GM12872 (cell line): ENCODE measurements at regions not wholly inside any gene's neighbourhood (a gene's known extent, or its start where the extent isn't known, plus 50 kb on each side); places are given as distances from the start of the nearest gene placed in this dataset.

Experiments used
- TF ChIP-seq, protein P1 (sequence below): IDR thresholded peaks from 3 replicates; pipeline ENCODE4 v1.5.1; 2011; ENCODE audit warnings: low read depth, mild to moderate bottlenecking, low read length, moderate library complexity; ENCODE audit not compliant: insufficient read depth

DNA sequence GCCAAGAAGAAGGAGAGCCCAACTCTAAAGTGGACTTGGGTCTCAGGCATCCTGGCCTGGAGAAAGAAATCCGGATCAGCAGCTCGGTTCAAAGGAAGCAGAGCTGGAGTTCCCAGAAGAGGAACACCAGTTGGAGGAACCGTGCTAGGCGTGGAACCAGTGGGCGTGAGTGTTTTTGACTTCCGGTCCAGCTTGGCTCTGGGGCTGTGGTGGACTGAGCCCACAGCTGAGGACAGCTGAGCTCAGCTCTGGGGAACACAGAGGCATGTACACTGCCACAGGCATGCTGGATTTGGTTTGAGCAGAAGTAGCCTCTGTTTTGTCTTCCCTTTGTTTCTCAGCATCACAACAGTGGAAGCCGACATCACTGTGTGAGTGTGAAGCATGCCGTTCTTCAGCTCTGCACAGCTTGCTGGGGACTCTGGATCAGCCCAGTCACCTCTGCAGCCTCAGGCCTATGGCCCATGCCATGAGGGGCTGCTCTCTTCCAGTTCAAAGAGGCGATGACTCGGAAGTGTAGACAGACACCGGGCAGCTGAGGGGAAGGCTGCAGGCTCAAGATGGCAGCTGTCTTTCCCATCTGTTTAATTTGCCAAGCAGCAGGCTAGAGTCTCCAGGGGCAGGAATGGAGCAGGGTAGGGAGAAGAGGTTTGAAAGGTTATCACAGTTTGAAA, 185.8 kb upstream of the UBE3A start:
- TF ChIP-seq, protein P1, sequence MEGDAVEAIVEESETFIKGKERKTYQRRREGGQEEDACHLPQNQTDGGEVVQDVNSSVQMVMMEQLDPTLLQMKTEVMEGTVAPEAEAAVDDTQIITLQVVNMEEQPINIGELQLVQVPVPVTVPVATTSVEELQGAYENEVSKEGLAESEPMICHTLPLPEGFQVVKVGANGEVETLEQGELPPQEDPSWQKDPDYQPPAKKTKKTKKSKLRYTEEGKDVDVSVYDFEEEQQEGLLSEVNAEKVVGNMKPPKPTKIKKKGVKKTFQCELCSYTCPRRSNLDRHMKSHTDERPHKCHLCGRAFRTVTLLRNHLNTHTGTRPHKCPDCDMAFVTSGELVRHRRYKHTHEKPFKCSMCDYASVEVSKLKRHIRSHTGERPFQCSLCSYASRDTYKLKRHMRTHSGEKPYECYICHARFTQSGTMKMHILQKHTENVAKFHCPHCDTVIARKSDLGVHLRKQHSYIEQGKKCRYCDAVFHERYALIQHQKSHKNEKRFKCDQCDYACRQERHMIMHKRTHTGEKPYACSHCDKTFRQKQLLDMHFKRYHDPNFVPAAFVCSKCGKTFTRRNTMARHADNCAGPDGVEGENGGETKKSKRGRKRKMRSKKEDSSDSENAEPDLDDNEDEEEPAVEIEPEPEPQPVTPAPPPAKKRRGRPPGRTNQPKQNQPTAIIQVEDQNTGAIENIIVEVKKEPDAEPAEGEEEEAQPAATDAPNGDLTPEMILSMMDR: no peak

DNA sequence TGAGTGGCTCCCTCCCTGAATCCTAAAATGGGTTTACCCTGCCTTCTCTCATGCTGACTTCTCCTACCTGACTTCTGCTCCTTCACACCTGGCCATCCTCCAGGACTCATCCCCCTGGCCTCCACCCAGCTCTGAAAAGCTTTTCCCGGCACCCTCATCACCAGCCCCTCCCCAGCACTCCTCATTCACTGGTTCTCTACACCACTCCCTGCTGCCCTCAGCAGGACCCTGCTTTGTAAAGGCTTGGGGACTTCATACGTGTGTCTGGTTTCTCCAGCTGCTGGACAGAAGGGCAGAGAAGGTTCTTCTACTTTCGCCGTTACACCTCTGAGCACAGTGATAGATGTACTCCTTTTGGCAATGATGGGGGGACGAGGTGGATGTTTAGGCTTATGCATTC, 184.9 kb upstream of the UBE3A start:
- TF ChIP-seq, protein P1: no peak

DNA sequence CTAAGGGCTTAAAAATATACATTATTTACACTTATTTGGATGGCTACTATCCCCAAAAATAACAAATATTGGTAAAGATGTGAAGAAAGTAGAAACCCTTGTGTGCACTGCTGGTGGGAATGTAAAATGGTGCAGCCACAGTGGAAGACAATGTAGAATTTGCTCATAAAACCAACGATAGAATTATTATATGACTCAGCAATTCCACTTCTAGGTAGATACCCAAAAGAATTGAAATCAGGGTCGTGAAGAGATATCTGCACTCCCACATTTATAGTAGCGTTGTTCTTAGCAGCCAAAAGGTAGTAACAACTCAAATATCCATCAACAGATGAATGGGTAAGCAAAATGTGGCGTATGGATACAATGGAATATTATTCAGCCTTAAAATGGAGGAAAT, 181.6 kb upstream of the UBE3A start:
- TF ChIP-seq, protein P1: no peak

DNA sequence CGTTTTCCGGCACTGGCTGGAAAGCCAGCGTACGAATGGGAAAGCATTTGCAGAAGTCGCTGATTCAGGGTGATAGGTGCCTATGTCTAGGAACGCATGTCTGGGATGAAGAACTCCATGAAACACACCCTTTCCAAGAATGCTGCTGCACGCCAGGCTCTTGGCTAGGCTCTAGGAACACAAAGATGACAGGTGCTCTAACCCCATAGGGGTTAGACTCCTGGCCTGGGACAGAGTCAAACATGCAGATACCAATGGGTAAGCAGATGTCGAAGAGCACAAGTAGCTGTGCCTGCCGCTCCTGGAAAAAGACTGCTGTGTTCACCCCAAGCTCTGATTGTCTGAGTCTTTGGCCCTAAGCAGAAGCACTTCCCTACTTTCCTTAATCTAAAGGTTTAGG, 180.9 kb upstream of the UBE3A start:
- TF ChIP-seq, protein P1: no peak

DNA sequence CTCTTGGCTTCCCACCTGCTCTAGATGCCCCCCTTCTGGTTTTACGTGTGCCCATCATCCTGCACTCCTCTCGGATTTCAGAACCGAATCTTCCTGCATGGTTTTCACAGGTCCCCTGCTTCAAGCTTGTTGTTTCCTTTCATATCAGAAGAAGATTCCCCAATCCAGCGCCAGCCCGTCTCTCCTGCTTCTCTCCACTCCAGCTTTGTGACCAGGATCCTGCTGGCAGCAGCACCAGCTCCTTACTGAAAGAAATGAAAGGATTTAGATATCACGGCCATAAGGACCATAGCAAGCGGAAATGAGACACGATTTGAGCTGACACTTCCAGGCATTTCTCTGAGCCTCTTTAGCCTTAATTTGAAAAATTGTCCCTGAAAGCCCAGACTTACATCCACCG, 180.3 kb upstream of the UBE3A start:
- TF ChIP-seq, protein P1: no peak

DNA sequence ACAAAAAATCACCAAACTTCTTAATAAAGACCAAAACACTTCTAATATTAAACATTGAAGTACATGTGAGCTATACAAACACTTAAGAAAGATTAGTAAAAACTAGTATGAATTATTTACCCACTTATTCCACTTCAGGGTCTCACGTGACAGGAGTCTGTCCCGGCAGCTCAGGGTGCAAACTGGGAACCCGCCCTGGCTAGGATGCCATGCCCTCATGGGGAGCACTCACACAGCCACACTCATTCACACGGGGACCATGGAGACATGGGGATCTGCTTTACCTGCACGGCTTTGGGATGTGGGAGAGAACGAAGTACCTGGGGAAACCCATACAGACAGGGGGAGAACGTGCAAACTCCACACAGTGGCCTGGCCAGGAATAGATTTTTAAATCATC, 179.3 kb upstream of the UBE3A start:
- TF ChIP-seq, protein P1: no peak

DNA sequence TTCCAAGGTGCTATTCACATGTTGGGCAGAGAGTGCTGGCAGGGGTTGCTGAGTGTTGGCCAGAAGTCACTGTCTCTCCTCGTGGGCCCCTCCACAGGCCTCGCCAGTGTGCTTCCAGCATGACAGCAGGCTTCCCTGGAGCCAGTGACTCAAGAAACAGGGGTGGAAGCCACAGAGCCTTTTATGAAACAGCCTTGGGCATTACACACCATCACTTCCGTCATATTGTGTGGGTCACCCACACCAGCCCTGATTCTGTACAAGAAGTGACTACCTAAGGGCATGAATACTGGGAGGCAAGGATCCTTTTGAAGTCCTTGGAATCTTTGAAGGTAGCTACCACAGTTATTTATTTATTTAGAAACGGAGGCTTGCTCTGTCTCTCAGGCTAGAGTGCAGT, 177.6 kb upstream of the UBE3A start:
- TF ChIP-seq, protein P1: no peak
